ENCODE measurements at regions not wholly inside any gene's neighbourhood (a gene's known extent, or its start where the extent isn't known, plus 50 kb on each side); places are given as distances from the start of the nearest gene placed in this dataset.

DNA sequence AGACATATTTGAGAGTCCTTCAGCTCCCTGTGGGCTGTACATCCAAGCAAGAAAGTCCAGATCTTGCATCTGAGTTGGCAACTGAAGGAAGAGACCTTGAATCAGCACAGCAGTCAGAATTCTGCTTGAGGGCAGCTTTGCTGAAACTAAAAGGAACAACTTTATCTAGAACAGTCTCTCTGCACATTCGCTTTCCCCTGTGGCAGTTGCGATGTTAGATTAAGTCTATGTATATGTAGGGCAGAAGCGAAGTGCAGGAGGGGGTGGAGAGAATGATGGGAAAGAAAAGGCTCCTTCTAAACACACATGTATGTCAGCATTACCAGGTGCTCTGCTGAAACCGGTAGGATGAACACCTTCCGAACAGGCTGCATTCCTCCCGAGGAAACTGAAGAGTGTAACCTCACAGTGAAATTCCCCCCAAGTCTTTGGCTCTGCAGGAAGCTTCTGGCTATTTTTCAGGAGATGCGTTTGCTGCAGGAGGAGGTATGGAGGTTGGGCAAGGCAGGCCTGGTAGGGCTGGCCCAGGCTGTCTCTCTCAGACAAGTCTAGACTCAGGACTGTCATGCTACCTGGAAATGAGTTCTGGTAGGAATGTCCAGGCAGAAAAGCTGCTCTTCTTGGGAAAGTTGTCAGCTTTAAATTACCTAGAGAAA, 70.0 kb upstream of the ATL2 start:
- Histone ChIP-seq H3K4me3 (ENCODE audit: low read depth in 1 of 2, low read length in 2 of 2) (no peak overlapping the region), H3K36me3 (ENCODE audit: control insufficient read depth in 1 of 2, insufficient read depth in 2 of 2, low read length in 2 of 2) (no peaks in the 10 kb centered on the region), H3K27me3 (ENCODE audit: low read depth, low read length) (no peaks in the 10 kb centered on the region), H3K27ac (ENCODE audit: low read length) (no peak overlapping the region), H3K4me1 (ENCODE audit: control insufficient read depth in 1 of 2, insufficient read depth in 2 of 2, low read length in 2 of 2) (peaks cover 0 to 40% of the 10 kb centered on the region in 2 donors), H3K9me3 (ENCODE audit: control insufficient read depth in 1 of 2, low read length in 2 of 2) (no peaks in the 10 kb centered on the region)

DNA sequence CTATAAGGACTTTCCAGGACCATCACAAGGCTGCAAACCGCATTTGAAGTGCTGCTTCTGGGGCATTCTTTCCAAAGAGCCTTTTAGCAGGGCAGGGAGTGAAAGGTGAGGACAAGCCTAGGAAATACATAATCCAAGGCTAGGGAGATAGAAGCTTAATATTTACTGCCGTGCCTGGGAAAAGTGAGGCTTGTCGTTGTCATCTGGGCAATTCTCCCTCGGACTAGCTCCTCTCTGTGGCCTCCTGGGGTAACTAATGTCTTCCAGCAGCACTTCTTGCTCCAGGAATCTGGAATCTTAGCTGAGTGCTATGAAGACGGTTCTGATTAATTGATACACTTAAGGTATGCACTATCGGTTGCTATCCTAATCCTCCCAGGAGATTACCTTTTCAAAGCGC, 69.3 kb upstream of the ATL2 start:
- no peak overlapping the region for H3K27ac ChIP-seq (ENCODE audit: low read length)
- no peaks in the 10 kb centered on the region for H3K9me3 ChIP-seq (ENCODE audit: control insufficient read depth in 1 of 2, low read length in 2 of 2)
- H3K36me3 ChIP-seq (ENCODE audit: control insufficient read depth in 1 of 2, insufficient read depth in 2 of 2, low read length in 2 of 2) = no peaks in the 10 kb centered on the region
- no peaks in the 10 kb centered on the region for H3K27me3 ChIP-seq (ENCODE audit: low read depth, low read length)
- peaks cover 0 to 45% of the 10 kb centered on the region in 2 donors for H3K4me1 ChIP-seq (ENCODE audit: control insufficient read depth in 1 of 2, insufficient read depth in 2 of 2, low read length in 2 of 2)
- no peak overlapping the region for H3K4me3 ChIP-seq (ENCODE audit: low read depth in 1 of 2, low read length in 2 of 2)

DNA sequence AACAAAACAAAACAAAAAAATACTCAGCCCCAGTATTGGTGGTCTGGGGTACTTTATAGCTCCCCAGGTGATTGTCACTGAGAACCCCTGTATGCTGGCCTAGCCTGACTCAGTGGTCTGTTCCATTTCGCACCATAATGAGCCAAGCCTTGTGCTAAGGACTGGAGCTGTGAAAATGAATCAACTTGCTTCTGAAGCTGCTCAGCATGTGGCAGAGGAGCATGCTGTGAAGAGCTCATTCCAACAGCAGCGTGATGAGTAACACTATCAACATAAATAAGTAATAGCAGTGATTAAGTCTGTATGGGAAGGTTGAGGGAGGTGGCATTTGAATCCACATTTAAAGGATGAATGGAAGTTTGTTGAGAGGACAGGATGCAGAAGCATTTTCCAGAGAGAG, 67.2 kb upstream of the ATL2 start:
- Histone ChIP-seq H3K36me3 (ENCODE audit: control insufficient read depth in 1 of 2, insufficient read depth in 2 of 2, low read length in 2 of 2) (no peaks in the 10 kb centered on the region), H3K4me3 (ENCODE audit: low read depth in 1 of 2, low read length in 2 of 2) (no peak overlapping the region), H3K9me3 (ENCODE audit: control insufficient read depth in 1 of 2, low read length in 2 of 2) (no peaks in the 10 kb centered on the region), H3K4me1 (ENCODE audit: control insufficient read depth in 1 of 2, insufficient read depth in 2 of 2, low read length in 2 of 2) (peaks cover 0 to 48% of the 10 kb centered on the region in 2 donors), H3K27me3 (ENCODE audit: low read depth, low read length) (no peaks in the 10 kb centered on the region), H3K27ac (ENCODE audit: low read length) (no peak overlapping the region)

DNA sequence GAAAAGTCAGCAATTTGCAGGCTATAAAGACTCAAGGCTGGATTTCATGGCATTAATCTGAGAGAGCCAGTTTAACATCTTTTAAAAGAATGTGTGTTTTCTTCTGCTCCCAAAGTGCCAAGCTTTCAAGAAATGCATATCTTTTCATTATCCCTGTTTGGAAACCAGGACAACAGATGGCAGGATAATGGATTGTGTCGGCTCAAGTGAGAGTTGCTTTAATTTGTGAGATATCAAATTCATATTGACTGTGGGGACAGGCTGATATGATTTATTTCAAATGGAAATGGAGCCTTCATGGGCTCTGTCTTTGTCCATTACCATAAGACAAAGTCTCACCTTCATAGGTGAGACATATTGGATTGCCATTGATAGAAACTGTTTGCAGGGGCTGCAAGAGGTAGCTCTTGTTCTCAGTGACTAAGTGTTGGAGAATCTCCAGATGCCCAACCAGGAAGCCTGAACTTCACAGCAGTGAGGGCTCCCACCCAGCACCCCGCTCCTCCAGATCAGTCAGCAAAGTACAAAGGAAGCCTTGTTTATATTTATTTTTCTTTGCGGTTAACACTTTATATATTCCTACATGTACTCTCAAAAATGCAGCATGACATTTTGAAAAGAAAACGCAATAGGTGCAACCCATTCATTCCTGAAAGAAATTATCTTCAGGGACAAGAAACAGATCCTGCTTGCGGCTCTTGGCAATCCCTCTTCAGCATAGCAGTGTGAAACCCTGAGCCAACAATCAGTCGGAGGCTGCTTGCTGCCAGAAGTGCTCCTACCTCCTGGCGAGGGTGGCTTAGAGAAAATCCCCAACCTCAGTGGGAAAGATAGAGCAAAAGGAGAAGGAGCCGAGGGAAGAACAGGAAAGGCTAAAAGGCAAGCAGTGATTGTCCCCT, 65.8 kb upstream of the ATL2 start:
- Histone ChIP-seq H3K4me3 (ENCODE audit: low read depth in 1 of 2, low read length in 2 of 2) (no peak overlapping the region), H3K27ac (ENCODE audit: low read length) (no peak overlapping the region), H3K36me3 (ENCODE audit: control insufficient read depth in 1 of 2, insufficient read depth in 2 of 2, low read length in 2 of 2) (no peaks in the 10 kb centered on the region), H3K4me1 (ENCODE audit: control insufficient read depth in 1 of 2, insufficient read depth in 2 of 2, low read length in 2 of 2) (peaks cover 0 to 48% of the 10 kb centered on the region in 2 donors), H3K27me3 (ENCODE audit: low read depth, low read length) (no peaks in the 10 kb centered on the region), H3K9me3 (ENCODE audit: control insufficient read depth in 1 of 2, low read length in 2 of 2) (no peaks in the 10 kb centered on the region)

DNA sequence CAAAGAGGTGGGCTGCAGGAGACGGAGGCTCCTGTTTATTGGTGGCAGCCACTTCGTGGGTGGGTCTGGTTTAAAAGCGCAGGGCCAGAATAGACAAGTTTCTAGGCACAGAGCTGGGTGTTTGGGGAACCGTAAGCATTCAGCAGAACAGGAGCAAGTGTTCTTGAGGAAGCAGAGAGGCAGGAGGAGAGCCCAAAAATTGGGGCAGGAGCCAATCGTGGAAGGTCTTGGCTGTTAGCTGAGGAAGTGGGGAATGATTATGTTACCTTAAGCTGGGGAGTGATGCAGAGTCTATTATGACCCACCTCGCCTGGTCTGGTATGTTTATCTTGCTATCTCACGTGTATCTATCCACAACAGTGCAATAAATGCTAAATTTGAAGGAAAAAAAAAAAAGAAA, 64.3 kb upstream of the ATL2 start:
- Histone ChIP-seq H3K4me3 (ENCODE audit: low read depth in 1 of 2, low read length in 2 of 2) (no peak overlapping the region), H3K4me1 (ENCODE audit: control insufficient read depth in 1 of 2, insufficient read depth in 2 of 2, low read length in 2 of 2) (peaks cover 0 to 37% of the 10 kb centered on the region in 2 donors), H3K27me3 (ENCODE audit: low read depth, low read length) (no peaks in the 10 kb centered on the region), H3K36me3 (ENCODE audit: control insufficient read depth in 1 of 2, insufficient read depth in 2 of 2, low read length in 2 of 2) (no peaks in the 10 kb centered on the region), H3K9me3 (ENCODE audit: control insufficient read depth in 1 of 2, low read length in 2 of 2) (no peaks in the 10 kb centered on the region), H3K27ac (ENCODE audit: low read length) (no peak overlapping the region)

DNA sequence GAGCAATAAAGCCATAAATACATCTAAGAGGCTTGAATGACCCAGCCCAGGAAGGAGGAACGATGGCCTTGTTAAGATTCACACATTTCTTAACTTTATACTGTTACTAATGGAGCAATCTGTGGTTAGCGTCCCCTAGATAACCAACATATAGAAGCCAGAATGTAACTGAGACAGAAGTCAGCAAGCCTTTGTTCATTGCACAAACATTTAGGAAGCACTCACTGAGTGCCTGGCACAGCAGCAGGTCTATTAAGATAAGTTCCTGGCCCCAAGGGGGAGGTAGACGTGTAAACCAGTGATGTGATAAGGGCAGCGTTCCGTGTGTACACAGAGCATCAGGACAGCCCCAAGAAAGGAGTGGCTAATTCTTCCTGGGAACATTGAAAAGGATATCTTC, 63.6 kb upstream of the ATL2 start:
- no peaks in the 10 kb centered on the region for H3K36me3 ChIP-seq (ENCODE audit: control insufficient read depth in 1 of 2, insufficient read depth in 2 of 2, low read length in 2 of 2)

DNA sequence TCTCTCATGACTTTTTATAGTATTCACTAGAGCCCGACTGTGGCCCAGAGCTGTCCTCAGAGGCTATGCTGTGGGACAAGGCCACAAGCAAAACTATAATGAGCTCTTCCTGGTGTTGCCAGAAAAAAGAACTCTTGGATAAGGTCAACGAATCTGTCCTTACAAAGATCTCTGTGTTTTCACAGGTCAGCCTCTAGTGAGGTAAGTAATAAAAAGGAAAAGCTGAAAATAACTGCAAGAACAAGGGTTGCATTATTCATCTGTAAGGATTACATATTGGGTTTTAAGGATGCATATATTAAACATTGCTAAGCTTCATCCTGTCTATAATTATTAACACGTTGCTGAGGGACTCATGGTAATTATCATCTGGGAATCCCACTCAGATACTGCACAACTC, 62.8 kb upstream of the ATL2 start:
- no peaks in the 10 kb centered on the region for H3K36me3 ChIP-seq (ENCODE audit: control insufficient read depth in 1 of 2, insufficient read depth in 2 of 2, low read length in 2 of 2)
- H3K4me1 ChIP-seq (ENCODE audit: control insufficient read depth in 1 of 2, insufficient read depth in 2 of 2, low read length in 2 of 2) = peaks cover 0 to 35% of the 10 kb centered on the region in 2 donors
- H3K27ac ChIP-seq (ENCODE audit: low read length) = no peak overlapping the region
- H3K4me3 ChIP-seq (ENCODE audit: low read depth in 1 of 2, low read length in 2 of 2) = no peak overlapping the region
- no peaks in the 10 kb centered on the region for H3K9me3 ChIP-seq (ENCODE audit: control insufficient read depth in 1 of 2, low read length in 2 of 2)
- no peaks in the 10 kb centered on the region for H3K27me3 ChIP-seq (ENCODE audit: low read depth, low read length)

More for the DNA sequence above, 63.6 kb upstream of the ATL2 start:
- Histone ChIP-seq H3K4me1 (ENCODE audit: control insufficient read depth in 1 of 2, insufficient read depth in 2 of 2, low read length in 2 of 2) (peaks cover 0 to 32% of the 10 kb centered on the region in 2 donors), H3K9me3 (ENCODE audit: control insufficient read depth in 1 of 2, low read length in 2 of 2) (no peaks in the 10 kb centered on the region), H3K4me3 (ENCODE audit: low read depth in 1 of 2, low read length in 2 of 2) (no peak overlapping the region), H3K27ac (ENCODE audit: low read length) (no peak overlapping the region), H3K27me3 (ENCODE audit: low read depth, low read length) (no peaks in the 10 kb centered on the region)

DNA sequence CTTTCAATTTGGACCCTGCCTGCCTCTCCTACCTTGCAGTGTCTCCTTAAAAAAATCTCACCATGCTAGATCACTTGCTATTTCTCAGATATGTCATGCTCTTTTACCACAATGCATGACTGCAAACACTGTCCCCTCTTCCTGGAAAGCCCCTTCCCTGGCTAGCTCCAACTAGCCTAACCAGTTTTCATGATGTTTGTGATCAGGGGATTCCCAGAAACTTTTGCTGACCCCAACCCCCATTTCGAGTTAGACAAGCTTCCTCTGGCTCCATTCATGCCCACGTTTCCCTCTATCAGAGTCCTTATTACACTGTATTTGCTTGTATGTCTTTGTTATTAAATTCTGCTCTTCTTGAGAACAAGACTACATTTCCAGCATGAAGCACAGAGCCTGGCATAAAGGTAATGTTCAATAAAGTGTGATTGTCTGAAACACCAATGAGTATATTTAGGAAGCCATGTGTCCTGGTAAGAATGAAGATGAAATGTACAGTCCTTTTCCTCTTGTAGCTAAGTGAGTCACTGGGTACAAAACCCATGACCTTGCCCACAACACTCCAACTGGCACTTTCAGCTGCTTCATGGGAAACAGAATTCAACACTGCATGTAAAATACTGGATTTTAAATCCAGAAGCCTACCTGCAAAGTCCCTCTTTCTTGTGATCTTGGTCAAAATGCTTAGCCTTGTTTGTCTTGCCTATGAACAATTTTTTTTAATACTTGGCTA, 62.0 kb upstream of the ATL2 start:
- H3K36me3 ChIP-seq (ENCODE audit: control insufficient read depth in 1 of 2, insufficient read depth in 2 of 2, low read length in 2 of 2) = no peaks in the 10 kb centered on the region
- H3K27ac ChIP-seq (ENCODE audit: low read length) = no peak overlapping the region
- H3K9me3 ChIP-seq (ENCODE audit: control insufficient read depth in 1 of 2, low read length in 2 of 2) = no peaks in the 10 kb centered on the region
- H3K27me3 ChIP-seq (ENCODE audit: low read depth, low read length) = no peaks in the 10 kb centered on the region
- peaks cover 0 to 34% of the 10 kb centered on the region in 2 donors for H3K4me1 ChIP-seq (ENCODE audit: control insufficient read depth in 1 of 2, insufficient read depth in 2 of 2, low read length in 2 of 2)
- no peak overlapping the region for H3K4me3 ChIP-seq (ENCODE audit: low read depth in 1 of 2, low read length in 2 of 2)

DNA sequence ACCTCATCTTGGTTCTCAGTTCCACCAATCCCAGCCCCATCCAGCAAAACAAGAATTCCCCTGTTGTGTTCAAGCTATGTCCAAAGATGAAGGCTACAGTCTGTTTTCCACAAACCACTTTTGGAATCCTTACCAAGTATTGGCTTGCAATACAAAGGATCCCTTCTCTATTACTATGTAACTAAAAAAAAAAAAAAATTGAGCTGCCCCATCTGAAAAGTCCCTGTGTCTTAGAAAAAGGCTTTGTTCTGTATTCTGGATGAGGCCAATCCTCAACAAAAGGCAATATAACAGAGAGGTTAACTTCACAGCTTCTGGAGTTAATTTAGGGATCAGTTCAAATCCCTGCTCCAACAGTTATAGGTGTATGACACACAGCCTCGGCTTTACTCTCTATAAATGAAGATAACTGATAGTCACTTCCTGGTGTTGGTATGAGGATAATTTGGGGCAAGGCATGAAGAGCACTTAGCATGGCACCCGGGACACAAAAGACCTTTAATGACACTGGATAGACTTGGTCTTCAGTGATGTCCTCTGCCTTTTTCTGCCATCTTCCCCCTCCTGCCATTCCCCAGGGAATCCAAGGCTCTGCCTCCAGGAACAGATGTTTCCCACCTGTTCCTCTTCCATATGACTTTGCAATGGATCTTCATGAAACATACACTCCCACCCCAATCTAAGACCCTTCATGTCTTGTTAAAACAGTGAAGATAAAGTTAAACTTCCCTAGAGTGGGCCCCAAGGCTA, 61.2 kb upstream of the ATL2 start:
- no peak overlapping the region for H3K4me3 ChIP-seq (ENCODE audit: low read depth in 1 of 2, low read length in 2 of 2)
- H3K27me3 ChIP-seq (ENCODE audit: low read depth, low read length) = no peaks in the 10 kb centered on the region
- no peaks in the 10 kb centered on the region for H3K9me3 ChIP-seq (ENCODE audit: control insufficient read depth in 1 of 2, low read length in 2 of 2)
- H3K4me1 ChIP-seq (ENCODE audit: control insufficient read depth in 1 of 2, insufficient read depth in 2 of 2, low read length in 2 of 2) = peaks cover 0 to 26% of the 10 kb centered on the region in 2 donors
- no peaks in the 10 kb centered on the region for H3K36me3 ChIP-seq (ENCODE audit: control insufficient read depth in 1 of 2, insufficient read depth in 2 of 2, low read length in 2 of 2)
- no peak overlapping the region for H3K27ac ChIP-seq (ENCODE audit: low read length)

DNA sequence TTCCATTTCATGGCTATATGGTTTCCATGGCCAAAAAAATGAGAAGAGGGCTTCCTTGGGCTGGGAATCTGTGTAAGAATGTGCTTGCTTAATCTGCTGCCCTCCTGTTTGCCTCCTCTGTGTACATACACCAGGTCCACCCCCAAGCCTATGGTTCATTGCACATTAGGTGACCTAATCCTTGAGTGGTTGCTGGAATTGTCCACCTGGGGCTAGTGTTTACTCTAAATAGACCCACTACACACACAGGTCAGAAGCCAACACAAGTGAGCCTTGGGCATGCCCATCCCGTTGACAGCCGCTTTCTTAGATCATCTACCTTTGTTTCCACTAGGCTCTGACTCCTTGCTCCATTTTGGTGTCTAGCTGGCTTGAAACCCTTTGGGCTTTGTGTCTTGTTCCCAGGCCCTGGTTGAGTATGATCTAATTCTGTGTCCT, 59.2 kb upstream of the ATL2 start:
- no peaks in the 10 kb centered on the region for H3K27me3 ChIP-seq (ENCODE audit: low read depth, low read length)
- no peaks in the 10 kb centered on the region for H3K36me3 ChIP-seq (ENCODE audit: control insufficient read depth in 1 of 2, insufficient read depth in 2 of 2, low read length in 2 of 2)
- H3K27ac ChIP-seq (ENCODE audit: low read length) = no peak overlapping the region
- H3K4me3 ChIP-seq (ENCODE audit: low read depth in 1 of 2, low read length in 2 of 2) = no peak overlapping the region
- H3K9me3 ChIP-seq (ENCODE audit: control insufficient read depth in 1 of 2, low read length in 2 of 2) = no peaks in the 10 kb centered on the region
- peaks cover 4 to 14% of the 10 kb centered on the region in 2 donors for H3K4me1 ChIP-seq (ENCODE audit: control insufficient read depth in 1 of 2, insufficient read depth in 2 of 2, low read length in 2 of 2)

DNA sequence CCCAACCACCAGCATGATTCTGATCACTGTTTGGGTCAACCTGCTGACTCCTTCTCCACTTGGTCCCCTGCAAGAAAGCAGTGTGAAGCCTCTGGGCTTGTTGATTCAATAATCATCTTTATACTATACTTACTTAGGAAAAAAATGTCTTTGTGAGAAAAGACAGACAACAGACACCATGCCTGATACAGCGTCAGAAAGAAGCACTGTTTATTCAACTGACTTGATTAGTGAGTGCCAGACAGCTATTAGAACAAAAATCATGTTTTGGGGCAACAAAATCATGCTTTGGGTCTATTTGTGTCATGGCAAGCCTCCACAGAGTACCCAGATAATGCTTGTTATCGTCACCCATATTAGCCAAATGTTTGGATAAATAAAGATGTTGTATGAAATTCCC, 58.7 kb upstream of the ATL2 start:
- Histone ChIP-seq H3K27ac (ENCODE audit: low read length) (no peak overlapping the region), H3K9me3 (ENCODE audit: control insufficient read depth in 1 of 2, low read length in 2 of 2) (no peaks in the 10 kb centered on the region), H3K36me3 (ENCODE audit: control insufficient read depth in 1 of 2, insufficient read depth in 2 of 2, low read length in 2 of 2) (no peaks in the 10 kb centered on the region), H3K4me1 (ENCODE audit: control insufficient read depth in 1 of 2, insufficient read depth in 2 of 2, low read length in 2 of 2) (peaks cover 4 to 14% of the 10 kb centered on the region in 2 donors), H3K27me3 (ENCODE audit: low read depth, low read length) (no peaks in the 10 kb centered on the region), H3K4me3 (ENCODE audit: low read depth in 1 of 2, low read length in 2 of 2) (no peak overlapping the region)
